Ascending aorta (tissue), 2 donors: ENCODE measurements at regions not wholly inside any gene's neighbourhood (a gene's known extent, or its start where the extent isn't known, plus 50 kb on each side); places are given as distances from the start of the nearest gene placed in this dataset.

ENCODE experiments used
- DNase-seq, 2 donors: peaks; one replicate each; pipeline ENCODE4 v3.0.0-alpha.2; 2019; ENCODE audit warnings: low spot score in 2 of 2
- H3K27ac ChIP-seq, 2 donors: fragments of 200-600 bp; sonication (generic); one replicate each; pipeline ENCODE4 v1.5.1; 2016 to 2017; ENCODE audit warnings: mild to moderate bottlenecking in 1 of 2
- H3K27me3 ChIP-seq: fragments of 200-600 bp; sonication (generic); one replicate; pipeline ENCODE4 v1.5.1; 2017
- H3K36me3 ChIP-seq, 2 donors: fragments of 200-600 bp; sonication (generic); one replicate each; pipeline ENCODE4 v1.5.1; 2016
- H3K4me1 ChIP-seq, 2 donors: fragments of 200-600 bp; sonication (generic); one replicate each; pipeline ENCODE4 v1.5.1; 2016 to 2017; ENCODE audit warnings: mild to moderate bottlenecking in 1 of 2
- H3K4me3 ChIP-seq, 2 donors: fragments of 200-600 bp; sonication (generic); one replicate each; pipeline ENCODE4 v1.5.1; 2016 to 2017; ENCODE audit warnings: mild to moderate bottlenecking in 1 of 2
- H3K9me3 ChIP-seq, 2 donors: fragments of 200-600 bp; sonication (generic); one replicate each; pipeline ENCODE4 v1.5.1; 2016
- CTCF ChIP-seq, 3 experiments: fragments of 200-600 bp in 2 of 3; fragments of 450-650 bp in 1 of 3; sonication (generic) in 2 of 3; IDR thresholded peaks; one replicate each; pipeline ENCODE4 v1.5.1; 2016 to 2019; ENCODE audit warnings: antibody characterized with exemption in 3 of 3, mild to moderate bottlenecking in 1 of 3, moderate library complexity in 1 of 3
- intact Hi-C: fragments of 100-400 bp; cut with DNase I; formaldehyde crosslinking; loops from one replicate; pipeline ENCODE4 v1.15.1; 2023

- Histone ChIP-seq H3K27ac (no peak overlapping the region), H3K4me3 (no peak overlapping the region), H3K36me3 (no peaks in the 10 kb centered on the region), H3K4me1 (no peaks in the 10 kb centered on the region), H3K27me3 (no peaks in the 10 kb centered on the region), H3K9me3 (no peaks in the 10 kb centered on the region)
- no peak for TF ChIP-seq CTCF (IDR thresholded peaks at IDR 0.05)
- intact Hi-C loops, result no loop called here
- no peak for DNase-seq
Observed at GRCh38 chr2:58481670-58482069, 240.5 kb upstream of the FANCL start.

- DNase-seq, result no peak
- Histone ChIP-seq H3K9me3 (no peaks in the 10 kb centered on the region), H3K27me3 (no peaks in the 10 kb centered on the region), H3K4me1 (no peaks in the 10 kb centered on the region), H3K4me3 (no peak overlapping the region), H3K27ac (no peak overlapping the region), H3K36me3 (no peaks in the 10 kb centered on the region)
- TF ChIP-seq CTCF (IDR thresholded peaks at IDR 0.05), result no peak
- intact Hi-C loops, result no loop called here
Observed at GRCh38 chr2:58480141-58480540, 239.0 kb upstream of the FANCL start.

DNA sequence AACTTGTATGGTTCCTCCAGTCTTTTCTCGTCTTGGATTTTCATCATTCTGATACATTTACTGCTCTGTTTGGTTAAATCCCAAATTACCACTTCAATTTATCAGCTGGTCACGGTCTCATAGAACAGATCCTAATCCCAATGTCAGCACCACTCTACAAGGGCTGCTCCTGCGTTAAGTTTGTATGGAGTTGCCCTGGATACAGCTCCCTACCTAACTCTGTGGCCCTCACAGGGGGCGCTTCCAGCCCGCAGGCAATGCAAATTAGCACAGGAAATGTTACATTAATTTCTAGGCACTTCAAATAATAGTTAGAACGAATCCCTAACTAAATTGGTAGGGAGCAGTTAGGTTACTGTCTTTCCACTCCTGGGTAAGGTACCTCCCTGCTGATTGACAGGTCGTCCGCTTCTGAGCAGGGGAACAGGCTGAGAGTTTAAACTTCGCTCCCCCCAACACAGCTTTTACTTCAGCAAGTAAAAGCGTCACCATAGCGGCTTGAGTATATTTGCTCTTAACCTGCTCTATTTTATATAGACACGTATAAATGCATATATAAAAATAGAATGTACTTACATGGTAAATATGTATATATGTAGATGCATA, 238.5 kb upstream of the FANCL start:
- DNase-seq, result no peak
- no peak overlapping the region for H3K27ac ChIP-seq
- no peak overlapping the region for H3K4me3 ChIP-seq
- TF ChIP-seq CTCF (IDR thresholded peaks at IDR 0.05), result no peak
- intact Hi-C loops, result no loop called here
- H3K4me1 ChIP-seq, result no peaks in the 10 kb centered on the region
- no peaks in the 10 kb centered on the region for H3K27me3 ChIP-seq
- no peaks in the 10 kb centered on the region for H3K36me3 ChIP-seq
- no peaks in the 10 kb centered on the region for H3K9me3 ChIP-seq

- Histone ChIP-seq H3K27ac (no peak overlapping the region), H3K9me3 (no peaks in the 10 kb centered on the region), H3K4me3 (no peak overlapping the region), H3K36me3 (no peaks in the 10 kb centered on the region), H3K27me3 (no peaks in the 10 kb centered on the region), H3K4me1 (no peaks in the 10 kb centered on the region)
- DNase-seq, result no peak
- intact Hi-C loops, result no loop called here
- TF ChIP-seq CTCF (IDR thresholded peaks at IDR 0.05), result no peak
Observed at GRCh38 chr2:58476556-58476955, 235.4 kb upstream of the FANCL start.

- H3K27me3 ChIP-seq, result no peaks in the 10 kb centered on the region
- DNase-seq, result no peak
- intact Hi-C loops, result no loop called here
- H3K4me1 ChIP-seq, result no peaks in the 10 kb centered on the region
- H3K36me3 ChIP-seq, result no peaks in the 10 kb centered on the region
- no peak overlapping the region for H3K27ac ChIP-seq
- H3K9me3 ChIP-seq, result no peaks in the 10 kb centered on the region
- H3K4me3 ChIP-seq, result no peak overlapping the region
- no peak for TF ChIP-seq CTCF (IDR thresholded peaks at IDR 0.05)
Observed at GRCh38 chr2:58475756-58476155, 234.6 kb upstream of the FANCL start.

DNA sequence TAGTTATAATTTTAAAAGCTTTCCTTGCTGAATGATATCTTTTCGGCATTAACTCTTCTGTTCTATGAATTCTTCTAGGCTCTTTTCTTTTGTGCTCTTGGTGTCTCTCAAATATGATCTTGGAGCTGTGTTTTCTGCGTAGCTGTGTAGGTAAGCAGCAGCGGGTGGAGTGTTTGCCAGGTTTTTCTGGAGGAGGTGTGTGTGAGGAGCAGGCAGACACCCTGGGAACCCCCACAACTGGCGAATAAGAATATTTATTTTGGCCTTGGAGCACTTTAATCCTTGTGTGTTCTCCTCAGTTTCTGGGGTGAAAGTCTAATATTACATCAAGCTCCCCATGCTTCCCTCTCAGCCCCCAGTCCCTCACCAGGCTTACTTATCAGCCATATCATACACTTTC, 232.0 kb upstream of the FANCL start:
- no peak for DNase-seq
- Histone ChIP-seq H3K36me3 (no peaks in the 10 kb centered on the region), H3K27me3 (no peaks in the 10 kb centered on the region), H3K4me3 (no peak overlapping the region), H3K4me1 (no peaks in the 10 kb centered on the region), H3K27ac (no peak overlapping the region), H3K9me3 (no peaks in the 10 kb centered on the region)
- intact Hi-C loops, result no loop called here
- TF ChIP-seq CTCF (IDR thresholded peaks at IDR 0.05), result no peak
